ACHN (cell line): ENCODE measurements at regions not wholly inside any gene's neighbourhood (a gene's known extent, or its start where the extent isn't known, plus 50 kb on each side); places are given as distances from the start of the nearest gene placed in this dataset.

Experiments
- DNase-seq: peaks from one replicate; pipeline ENCODE4 v3.0.0-alpha.2; 2015
- in situ Hi-C: cut with HindIII; loops from 2 replicates; pipeline ENCODE4 v1.10.0; 2017; ENCODE audit warnings: low sequenced_read_pairs, low pct_ligation_motif_present, low pct_unique_long_range_greater_than_20kb

DNA sequence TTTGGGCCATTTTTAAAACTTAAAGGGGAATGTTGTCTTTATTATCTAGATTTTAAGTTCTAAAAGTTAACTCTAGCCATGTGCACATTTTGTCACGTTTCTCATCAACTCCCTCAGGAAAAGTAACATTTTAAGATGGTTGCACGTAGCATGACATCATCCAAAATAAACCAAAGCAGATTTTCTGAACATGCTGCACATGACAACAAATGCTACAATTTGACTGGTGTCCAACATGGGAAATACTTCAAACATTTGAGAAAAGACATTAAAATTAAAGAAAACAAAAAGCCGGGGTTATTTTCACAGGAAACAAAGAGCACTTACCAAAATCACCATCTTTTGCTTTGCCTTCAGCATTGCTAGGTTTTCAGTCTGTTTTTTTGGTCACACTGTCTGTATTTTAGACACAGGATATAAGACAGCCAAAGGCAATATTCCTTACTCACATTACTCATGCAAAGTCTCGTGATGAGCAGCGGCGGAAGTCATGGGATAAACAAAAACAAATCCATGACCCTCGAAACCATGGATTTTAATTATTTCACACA, 51.3 kb upstream of the RND3 start:
- in situ Hi-C loops, result no loop called here
- DNase-seq, result no peak
